GM21717 (cell line): ENCODE measurements at regions not wholly inside any gene's neighbourhood (a gene's known extent, or its start where the extent isn't known, plus 50 kb on each side); places are given as distances from the start of the nearest gene placed in this dataset.
A peak's percentile ranks its signal among the peaks of the same experiment; 100 is the strongest.
"Not testable (repeated sequence)": the region's sequence is repeated elsewhere in the genome, so short reads cannot be mapped to it uniquely, and the experiment has no call there.

ENCODE experiments used
- ATAC-seq: cut with Tn5 transposase; IDR thresholded peaks from one replicate; pipeline ENCODE4 v1.9.1; 2021; ENCODE audit warnings: mild to moderate bottlenecking, moderate library complexity; ENCODE audit not compliant: unreplicated experiment

DNA sequence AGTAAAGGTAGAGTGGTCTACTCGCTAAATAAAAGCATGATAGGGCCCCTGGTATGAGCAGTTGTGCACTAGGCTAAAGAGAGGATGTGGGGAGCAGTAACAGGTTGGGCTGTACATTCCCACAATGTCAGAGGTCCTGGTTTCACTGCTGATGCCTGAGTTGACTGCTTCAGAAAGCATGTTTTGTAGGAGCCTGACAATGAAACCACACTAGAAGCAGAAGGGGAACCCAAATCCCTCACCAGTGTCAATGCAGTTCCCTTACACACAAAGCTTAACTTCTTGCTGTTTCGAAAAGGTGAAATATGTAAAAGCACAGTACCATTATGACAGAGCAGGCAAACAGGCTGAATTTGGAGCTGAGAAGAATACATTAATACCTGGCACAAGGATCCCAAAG lies 291.7 kb upstream of the KYNU start:
- peak; percentile 89 for ATAC-seq

DNA sequence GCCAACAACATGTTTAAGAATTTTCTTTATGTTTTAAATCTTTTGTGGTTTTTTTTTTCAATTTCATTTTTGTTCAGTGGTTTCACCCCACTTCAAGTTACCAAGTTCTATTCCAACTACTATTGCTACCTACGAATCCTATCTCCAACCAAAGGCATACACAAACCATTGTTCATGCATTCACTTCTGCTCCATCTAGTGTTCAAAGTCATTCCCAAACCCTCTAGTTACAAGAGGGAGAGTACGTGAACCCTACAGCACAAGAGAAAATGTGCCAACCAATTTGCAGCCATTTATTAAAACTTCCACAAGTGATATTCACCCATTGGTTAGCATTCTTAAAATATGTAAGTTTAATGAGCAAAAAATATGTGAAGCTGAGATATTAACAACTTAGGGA lies 295.1 kb upstream of the KYNU start:
- ATAC-seq, result no peak

DNA sequence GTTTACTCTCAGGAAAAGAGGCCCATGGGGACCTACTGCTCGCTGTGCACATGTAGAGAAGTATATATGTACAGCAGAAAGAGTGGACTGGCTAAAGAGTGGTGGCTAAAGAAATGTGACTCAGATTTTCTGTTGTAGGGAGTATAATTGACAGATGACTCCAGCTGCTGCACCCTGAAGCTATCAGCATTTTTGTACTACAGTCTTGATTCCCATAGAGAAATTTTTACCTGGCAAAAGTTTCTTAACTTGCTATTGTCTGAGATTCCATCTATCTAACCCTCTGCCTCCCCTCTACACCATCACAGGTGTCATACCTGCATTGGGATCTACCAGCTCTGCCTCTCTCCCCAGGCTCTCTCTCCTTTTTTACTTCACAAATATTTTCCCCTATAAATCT lies 296.0 kb upstream of the KYNU start:
- ATAC-seq, result no peak

- ATAC-seq, result no peak
These were observed 296.8 kb upstream of the KYNU start for GRCh38 chr2:142580691-142581090.

DNA sequence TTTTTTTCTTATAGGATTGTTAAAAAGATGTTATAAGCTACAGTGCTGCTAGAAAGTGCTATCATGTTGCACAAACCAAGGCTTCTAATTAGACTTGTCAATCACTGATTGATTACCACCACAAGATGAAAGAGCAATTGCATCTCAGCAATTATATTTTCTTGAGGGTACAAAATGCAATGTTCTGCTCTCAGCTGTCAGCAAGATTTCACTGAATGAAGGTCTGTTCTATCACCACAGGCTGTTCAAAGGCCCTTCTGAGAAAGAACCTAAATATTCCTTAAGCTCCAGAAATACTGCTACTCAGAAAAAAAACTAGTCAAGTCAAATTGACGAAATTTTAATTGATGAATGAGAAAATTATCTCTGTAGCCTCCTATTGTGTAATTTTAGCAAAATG lies 301.9 kb upstream of the KYNU start:
- ATAC-seq, result no peak

DNA sequence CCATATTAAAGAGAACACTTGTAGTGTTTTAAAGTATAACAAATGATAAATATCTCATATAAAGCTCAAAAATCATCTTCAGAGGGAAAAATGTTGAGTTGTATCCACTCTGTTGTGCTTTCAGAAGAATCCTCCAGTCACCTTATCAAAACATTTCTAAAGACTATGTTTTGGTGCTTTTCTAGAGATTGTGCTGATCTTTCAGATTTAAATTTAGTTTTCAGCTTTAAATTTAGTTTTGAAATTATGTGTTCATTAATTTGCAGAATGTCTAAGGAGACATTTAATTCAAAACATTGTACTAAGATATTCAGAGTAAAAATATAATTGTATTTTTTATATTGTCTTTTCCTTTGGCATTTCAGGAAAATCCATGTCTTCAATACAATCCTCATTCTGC lies 303.1 kb upstream of the KYNU start:
- ATAC-seq, result no peak

- ATAC-seq, result no peak
These were observed 304.9 kb upstream of the KYNU start for GRCh38 chr2:142572346-142573132.

DNA sequence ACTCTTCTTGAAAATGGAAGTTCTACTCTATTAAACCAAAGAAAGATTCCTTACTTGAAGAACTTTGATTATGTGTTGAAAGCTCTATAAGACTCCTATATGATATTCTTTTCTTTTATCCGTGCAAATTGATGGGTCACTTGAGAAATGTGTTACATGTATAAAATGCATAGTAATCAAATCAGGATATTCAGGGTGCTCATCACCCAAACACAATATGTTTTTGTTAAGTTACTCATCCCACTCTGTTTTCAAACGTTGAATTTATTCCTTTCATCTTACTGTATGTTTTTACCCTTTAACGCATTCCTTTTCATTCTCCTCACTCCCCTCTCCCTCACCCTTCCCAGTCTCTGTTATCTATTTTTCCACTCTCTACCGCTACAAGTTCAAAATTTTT lies 305.5 kb upstream of the KYNU start:
- no peak for ATAC-seq

GRCh38 chr2:142562900-142563299 lies 314.6 kb upstream of the KYNU start:
- ATAC-seq, result no peak

- ATAC-seq, result no peak
These were observed 315.8 kb upstream of the KYNU start for GRCh38 chr2:142561656-142562055.

DNA sequence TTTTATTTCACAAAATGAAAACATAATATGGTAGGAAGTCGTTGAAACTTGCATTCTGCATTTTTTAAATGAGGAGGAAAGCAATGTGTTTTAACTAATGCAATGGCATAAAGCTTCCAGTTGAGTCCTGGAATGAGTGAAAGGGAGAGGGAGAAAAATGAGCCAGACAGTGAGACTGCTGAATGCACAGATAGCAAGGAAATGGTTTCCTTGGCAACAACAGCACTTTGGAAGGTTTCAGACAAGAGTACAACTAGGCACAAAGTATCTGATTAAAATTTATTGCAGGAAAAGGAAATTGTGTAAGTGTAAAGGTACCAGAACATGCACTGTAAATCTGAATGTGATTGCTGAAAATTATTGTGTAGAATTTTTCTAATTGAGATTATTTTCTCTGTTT lies 320.1 kb upstream of the KYNU start:
- ATAC-seq, result no peak

DNA sequence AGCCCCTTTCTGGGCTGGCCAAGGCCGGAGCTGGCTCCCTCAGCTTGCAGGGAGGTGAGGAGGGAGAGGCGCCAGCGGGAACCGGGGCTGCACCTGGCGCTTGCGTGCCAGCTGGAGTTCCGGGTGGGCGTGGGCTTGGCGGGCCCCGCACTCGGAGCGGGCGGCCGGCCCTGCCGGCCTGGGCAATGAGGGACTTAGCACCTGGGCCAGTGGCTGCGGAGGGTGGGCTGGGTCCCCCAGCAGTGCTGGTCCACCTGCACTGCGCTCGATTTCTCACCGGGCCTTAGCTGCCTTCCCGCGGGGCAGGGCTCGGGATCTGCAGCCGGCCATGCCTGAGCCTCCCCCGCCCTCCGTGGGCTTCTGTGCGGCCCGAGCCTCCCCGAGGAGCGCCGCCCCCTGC lies 331.5 kb upstream of the KYNU start:
- ATAC-seq, result not testable (repeated sequence)

DNA sequence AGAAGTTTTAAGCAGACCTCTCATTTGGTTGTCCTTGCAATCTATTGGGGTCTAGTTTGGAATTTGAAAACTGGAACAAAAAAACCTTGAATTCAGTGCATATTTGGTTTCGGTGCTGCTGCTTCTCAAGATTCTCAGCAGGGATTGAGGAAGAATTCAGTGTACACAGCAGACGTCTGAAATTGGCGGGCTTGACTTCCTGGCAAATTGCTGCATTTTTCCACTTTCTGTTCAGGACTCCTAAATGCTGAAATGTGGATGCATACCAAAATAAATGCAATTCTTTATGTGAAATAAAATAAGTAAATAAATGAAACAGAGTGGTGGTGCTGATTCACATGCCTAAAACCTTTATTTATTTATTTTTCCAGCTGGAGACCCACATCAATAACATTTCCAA lies 332.4 kb upstream of the KYNU start:
- ATAC-seq, result no peak

DNA sequence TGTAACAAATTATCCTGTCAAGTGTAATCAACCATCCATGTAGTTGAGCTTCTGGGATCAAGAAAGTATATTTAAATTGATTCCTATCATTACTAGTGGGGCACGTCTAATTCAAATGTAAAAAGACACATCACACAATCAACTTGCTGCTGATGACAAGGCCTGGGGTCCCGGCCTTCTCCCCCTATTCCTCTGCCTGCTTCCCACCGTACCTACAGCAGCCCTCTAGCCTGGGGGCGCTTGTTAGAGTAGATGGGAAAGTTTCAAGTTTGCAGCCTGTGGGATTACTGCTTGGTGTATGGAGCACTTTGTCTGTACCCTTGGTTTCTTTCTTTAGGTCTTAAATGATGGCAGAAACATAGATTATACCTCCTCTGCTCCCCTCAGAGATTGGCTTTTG lies 333.3 kb upstream of the KYNU start:
- no peak for ATAC-seq

DNA sequence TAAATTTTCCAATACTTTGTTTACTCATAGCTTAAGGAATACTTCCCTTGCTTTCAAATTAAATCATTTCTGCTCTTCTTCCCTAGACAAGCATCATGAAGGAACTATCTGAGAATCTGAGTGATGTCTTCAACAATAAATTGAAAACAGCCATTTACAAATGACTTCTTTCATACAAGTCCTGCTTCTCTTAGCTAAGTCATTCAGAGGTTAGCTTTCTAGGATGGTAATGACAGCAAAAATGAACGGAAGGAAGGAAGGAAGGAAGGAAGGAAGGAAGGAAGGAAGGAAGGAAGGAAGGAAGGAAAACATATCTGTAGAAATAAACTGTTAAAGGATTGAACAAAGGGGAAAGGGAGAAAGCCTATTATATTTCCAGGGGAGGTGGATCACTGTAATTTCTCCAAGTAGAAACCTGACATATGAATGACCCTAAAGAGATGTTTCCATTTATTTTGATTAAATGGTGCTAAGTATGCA lies 335.0 kb upstream of the KYNU start:
- ATAC-seq, result no peak

GRCh38 chr2:142536966-142537365 lies 340.5 kb upstream of the KYNU start:
- ATAC-seq, result no peak

DNA sequence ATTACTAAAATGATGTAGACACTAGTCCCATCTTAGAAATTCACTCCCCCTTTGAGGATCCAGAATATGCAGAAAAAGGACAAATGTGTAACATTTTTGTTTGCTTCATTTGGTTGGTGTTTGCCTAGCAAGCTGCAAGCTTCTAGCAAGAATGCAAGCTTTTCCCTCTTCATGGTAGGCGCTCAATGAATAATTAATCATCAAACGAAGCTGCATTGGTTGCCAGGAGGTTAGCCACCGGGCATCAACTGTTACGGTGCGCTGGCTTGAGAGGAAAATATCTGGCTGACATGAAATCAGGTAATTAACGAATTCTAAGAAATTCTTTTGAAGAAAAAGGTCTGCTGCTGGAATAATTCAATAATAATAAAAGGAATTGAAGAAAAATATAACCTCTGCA lies 341.0 kb upstream of the KYNU start:
- no peak for ATAC-seq

GRCh38 chr2:142535311-142535710 lies 342.2 kb upstream of the KYNU start:
- ATAC-seq, result no peak

DNA sequence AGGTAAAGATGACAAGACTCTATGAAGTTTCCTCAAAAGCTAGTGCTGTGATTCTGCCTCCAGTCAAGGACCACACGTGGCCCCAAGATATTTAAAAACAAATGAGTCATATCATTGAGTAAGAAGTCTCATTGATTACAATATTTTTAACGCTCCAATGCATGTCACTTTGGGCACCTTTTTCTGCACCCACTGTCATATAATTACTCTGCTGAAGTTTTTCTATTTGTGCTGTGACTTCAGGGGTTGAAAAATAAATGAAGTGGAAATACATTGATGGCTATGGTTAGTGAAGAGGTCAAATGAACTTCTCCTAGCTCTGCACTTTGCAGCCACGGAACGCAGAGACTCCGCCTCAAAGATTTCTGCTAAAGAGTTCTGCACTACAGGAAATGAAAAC lies 344.3 kb upstream of the KYNU start:
- ATAC-seq, result no peak

- ATAC-seq, result no peak
These were observed 346.1 kb upstream of the KYNU start for GRCh38 chr2:142531377-142531776.

DNA sequence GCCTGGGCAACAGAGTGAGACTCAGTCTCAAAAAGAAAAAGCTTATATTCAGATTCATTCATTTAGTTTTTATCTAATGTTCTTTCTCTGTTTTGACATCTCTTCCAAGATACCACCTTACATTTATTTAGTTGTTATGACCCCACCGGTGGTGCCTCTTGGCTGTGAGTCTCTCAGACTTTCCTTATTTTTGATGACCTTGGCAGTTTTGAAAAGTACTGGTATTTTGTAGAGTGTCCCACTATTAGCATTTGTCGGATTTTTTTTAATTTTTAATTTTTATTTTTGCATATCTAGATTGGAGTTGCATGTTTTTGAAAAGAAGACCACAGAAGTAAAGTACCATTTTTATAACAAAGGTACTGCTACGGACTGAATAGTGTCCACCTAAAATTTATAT lies 351.7 kb upstream of the KYNU start:
- ATAC-seq, result no peak

GRCh38 chr2:142521492-142521891 lies 356.0 kb upstream of the KYNU start:
- ATAC-seq, result no peak

- ATAC-seq, result no peak
These were observed 362.0 kb upstream of the KYNU start for GRCh38 chr2:142515493-142515892.
